ENCODE measurements at regions not wholly inside any gene's neighbourhood (a gene's known extent, or its start where the extent isn't known, plus 50 kb on each side); places are given as distances from the start of the nearest gene placed in this dataset.
"Not testable (repeated sequence)": the region's sequence is repeated elsewhere in the genome, so short reads cannot be mapped to it uniquely, and the experiment has no call there.

GRCh38 chr5:111829701-111830100, 72.7 kb upstream of the NREP start:
- peak; percentile 62 for DNase-seq (ENCODE audit: low spot score)
- no peak for FAIRE-seq

- FAIRE-seq: no peak
- DNase-seq (ENCODE audit: low spot score): no peak
Measured at GRCh38 chr5:111826064-111826463, 69.1 kb upstream of the NREP start.

GRCh38 chr5:111820072-111820471, 63.1 kb upstream of the NREP start:
- FAIRE-seq: no peak
- DNase-seq (ENCODE audit: low spot score): no peak

GRCh38 chr5:111819028-111819427, 62.0 kb upstream of the NREP start:
- DNase-seq (ENCODE audit: low spot score); FAIRE-seq: not testable (repeated sequence)

- DNase-seq (ENCODE audit: low spot score): no peak
Measured at GRCh38 chr5:111813537-111813936, 56.5 kb upstream of the NREP start.

GRCh38 chr5:111810112-111810511, 53.1 kb upstream of the NREP start:
- FAIRE-seq: no peak
- no peak for DNase-seq (ENCODE audit: low spot score)

More at GRCh38 chr5:111813537-111813936, 56.5 kb upstream of the NREP start:
- no peak for FAIRE-seq
